Esophagus muscularis mucosa (tissue), 3 donors: ENCODE measurements at regions not wholly inside any gene's neighbourhood (a gene's known extent, or its start where the extent isn't known, plus 50 kb on each side); places are given as distances from the start of the nearest gene placed in this dataset.

ENCODE experiments used
- CTCF ChIP-seq, 3 experiments: fragments of 200-600 bp in 2 of 3; fragments of 450-650 bp in 1 of 3; sonication (generic) in 2 of 3; IDR thresholded peaks; one replicate each; pipeline ENCODE4 v1.5.1; 2017 to 2019; ENCODE audit warnings: antibody characterized with exemption in 3 of 3, mild to moderate bottlenecking in 2 of 3, moderate library complexity in 1 of 3
- POLR2A ChIP-seq: fragments of 450-650 bp; IDR thresholded peaks from one replicate; pipeline ENCODE4 v1.6.1; 2017; ENCODE audit warnings: antibody characterized with exemption, moderate library complexity, mild to moderate bottlenecking, low read depth
- POLR2AphosphoS5 ChIP-seq, 2 donors: sonication (generic); formaldehyde crosslinking; IDR thresholded peaks; one replicate each; pipeline ENCODE4 v1.6.1; 2017; ENCODE audit warnings: antibody characterized with exemption in 2 of 2

- TF ChIP-seq CTCF (IDR thresholded peaks at IDR 0.05) (no peak), POLR2AphosphoS5 (IDR thresholded peaks at IDR 0.05) (no peak), POLR2A (no peak)
Measured at GRCh38 chr14:76613616-76614015, 147.7 kb upstream of the VASH1 start.
